GM18499 (cell line): ENCODE measurements at regions not wholly inside any gene's neighbourhood (a gene's known extent, or its start where the extent isn't known, plus 50 kb on each side); places are given as distances from the start of the nearest gene placed in this dataset.

ENCODE experiments used
- ATAC-seq: cut with Tn5 transposase; IDR thresholded peaks from one replicate; pipeline ENCODE4 v1.9.1; 2021; ENCODE audit warnings: moderate number of reproducible peaks; ENCODE audit not compliant: insufficient read depth, unreplicated experiment

- no peak for ATAC-seq
Observed at GRCh38 chr5:89137148-89137547, 254.2 kb upstream of the MEF2C start.

GRCh38 chr5:89133975-89134374 lies 251.0 kb upstream of the MEF2C start:
- no peak for ATAC-seq

GRCh38 chr5:89133129-89133528 lies 250.1 kb upstream of the MEF2C start:
- ATAC-seq, result no peak

GRCh38 chr5:89130851-89131250 lies 247.9 kb upstream of the MEF2C start:
- ATAC-seq, result no peak

- ATAC-seq, result no peak
Observed at GRCh38 chr5:89129941-89130340, 247.0 kb upstream of the MEF2C start.

DNA sequence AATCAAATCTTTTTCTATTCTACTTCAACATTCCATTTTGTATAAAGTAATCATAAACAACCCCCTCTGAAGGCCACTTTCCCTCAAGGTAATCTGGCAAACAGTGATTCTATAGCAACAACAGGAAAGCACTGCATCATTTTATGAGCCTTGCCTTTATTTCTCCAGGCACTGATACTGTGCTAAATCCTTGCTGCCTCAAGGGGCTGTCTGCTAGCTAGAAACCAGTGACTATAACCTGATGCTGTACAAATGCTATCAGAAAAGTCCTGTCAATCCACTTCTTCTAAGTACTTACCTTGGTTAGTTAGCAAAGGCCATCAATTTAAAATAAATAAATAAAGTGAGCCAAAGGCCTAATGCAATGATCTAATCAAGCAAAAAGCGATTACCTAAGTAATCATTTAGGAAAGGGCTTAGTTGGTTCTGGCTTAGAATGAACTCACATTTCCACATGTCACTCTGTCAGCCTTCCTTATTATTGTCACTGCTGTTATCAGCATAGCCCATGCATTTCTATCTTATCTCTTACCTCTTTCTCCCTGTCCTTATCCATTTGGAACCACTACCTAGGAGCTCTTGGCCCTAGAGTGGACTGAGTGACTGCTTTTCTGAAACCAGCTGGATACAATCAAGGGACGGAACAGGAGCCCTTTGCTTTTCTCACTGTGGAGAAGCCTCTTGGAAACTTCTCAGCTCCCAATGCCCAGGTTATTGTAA lies 246.1 kb upstream of the MEF2C start:
- ATAC-seq, result no peak

- ATAC-seq, result no peak
Observed at GRCh38 chr5:89128092-89128491, 245.1 kb upstream of the MEF2C start.

- ATAC-seq, result no peak
Observed at GRCh38 chr5:89127191-89127590, 244.2 kb upstream of the MEF2C start.

DNA sequence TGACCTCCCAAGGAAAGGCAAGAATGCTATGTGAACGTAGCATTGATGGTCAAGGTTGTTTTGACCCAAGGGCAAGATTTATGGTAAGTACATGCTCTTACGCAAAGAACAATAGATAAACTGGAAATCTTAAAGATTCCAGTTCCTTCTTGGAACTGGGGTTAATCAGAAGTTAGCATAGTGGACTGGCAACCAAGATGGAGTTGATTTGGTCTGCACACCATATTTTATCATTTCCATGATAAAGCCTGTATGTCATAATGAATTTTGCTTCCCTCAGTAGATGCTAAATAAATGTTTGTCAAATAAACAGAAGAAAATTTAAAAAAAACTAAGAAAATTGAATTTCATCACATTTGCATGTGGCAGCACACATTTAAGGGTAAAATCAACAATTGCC lies 242.4 kb upstream of the MEF2C start:
- no peak for ATAC-seq

DNA sequence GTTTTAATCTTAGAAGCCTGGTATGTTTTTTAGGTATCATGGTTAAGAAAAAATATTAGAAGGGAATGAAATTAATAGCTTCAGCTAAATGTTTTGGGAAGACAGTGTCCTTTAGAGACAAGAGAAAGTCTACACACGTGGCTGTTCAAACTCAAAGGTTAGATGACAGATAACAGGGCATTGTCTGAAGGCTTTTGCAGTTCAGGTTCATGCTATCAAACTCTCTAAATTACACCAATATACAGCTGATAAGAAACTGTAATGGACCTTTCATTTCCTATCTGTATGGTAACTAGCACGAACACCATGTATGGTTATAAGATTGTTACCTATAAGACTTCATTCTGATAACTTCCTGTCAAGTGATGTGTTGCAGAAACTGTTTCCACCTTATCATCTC lies 240.6 kb upstream of the MEF2C start:
- no peak for ATAC-seq

- no peak for ATAC-seq
Observed at GRCh38 chr5:89120719-89121118, 237.7 kb upstream of the MEF2C start.

DNA sequence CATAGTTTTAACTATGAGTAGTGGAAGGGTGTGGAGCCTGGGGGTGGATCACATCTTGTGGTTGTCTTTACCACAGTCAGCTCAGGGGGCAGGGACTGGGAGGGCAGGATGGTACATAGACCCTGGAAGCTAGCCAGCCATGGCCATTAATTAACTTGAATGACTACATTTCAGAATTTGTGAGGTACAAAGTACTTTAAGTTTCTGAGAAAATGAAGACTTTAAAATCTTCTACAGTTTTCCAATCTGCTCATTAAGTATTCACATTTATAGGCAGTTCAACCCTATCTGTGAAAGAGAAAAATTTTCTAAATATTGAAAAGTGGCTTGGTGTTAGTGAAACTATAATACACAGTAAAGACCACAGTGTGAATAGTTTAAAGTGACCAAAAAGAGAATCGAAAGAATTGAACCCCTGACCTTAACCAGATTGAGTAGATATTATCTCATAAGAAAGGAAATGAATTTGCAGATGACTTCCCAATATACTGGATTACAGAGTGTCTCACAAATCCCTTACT lies 234.2 kb upstream of the MEF2C start:
- peak; percentile 75 for ATAC-seq

- no peak for ATAC-seq
Observed at GRCh38 chr5:89110916-89111646, 228.1 kb upstream of the MEF2C start.

DNA sequence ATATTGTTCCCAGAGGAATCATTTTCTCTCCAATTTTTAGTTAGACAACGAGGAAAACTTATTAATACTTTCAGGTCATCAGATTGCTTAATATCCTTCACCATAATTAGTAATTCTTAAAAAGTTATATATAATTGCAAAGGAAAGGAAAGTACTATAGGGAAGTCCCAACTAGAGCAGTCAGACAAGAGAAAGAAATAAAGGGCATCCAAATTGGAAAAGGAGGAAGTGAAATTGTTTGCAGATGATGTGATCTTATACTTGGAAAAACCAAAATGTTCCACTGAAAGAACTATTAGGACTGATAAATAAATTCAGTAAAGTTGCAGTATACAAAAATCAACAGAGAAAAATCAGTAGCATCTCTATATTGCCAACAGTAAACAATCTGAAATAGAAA lies 223.5 kb upstream of the MEF2C start:
- ATAC-seq, result no peak

- ATAC-seq, result no peak
Observed at GRCh38 chr5:89105836-89106235, 222.9 kb upstream of the MEF2C start.

- no peak for ATAC-seq
Observed at GRCh38 chr5:89105171-89105695, 222.2 kb upstream of the MEF2C start.

DNA sequence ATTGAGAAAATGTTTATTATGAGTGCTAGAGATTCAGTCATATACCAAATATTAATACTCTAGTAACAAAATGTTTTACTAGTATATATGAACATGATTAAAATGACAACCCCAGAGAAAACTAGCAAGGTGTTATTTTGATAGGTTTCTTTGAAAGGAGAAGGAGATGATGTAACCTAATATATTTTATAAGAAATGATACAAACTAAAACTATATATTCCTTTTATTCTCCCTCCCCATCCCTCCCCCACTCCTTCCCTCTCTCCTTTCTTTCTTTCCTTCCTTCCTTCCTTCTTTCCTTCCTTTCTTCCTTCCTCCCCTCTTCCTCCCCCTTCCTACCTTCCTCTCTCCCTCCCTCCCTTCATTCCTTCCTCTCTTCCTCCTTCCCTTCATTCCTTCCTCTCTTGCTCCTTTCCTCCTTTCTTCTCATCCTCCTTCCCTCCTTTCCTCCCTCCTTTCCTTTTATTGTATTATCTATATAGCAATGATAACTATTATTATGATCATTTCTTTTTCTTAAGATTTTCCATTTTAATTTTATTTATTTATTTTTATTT lies 215.3 kb upstream of the MEF2C start:
- ATAC-seq, result no peak

- ATAC-seq, result peak; percentile 70
Observed at GRCh38 chr5:89097103-89097502, 214.1 kb upstream of the MEF2C start.

GRCh38 chr5:89095341-89095740 lies 212.4 kb upstream of the MEF2C start:
- ATAC-seq, result no peak

GRCh38 chr5:89090037-89090436 lies 207.1 kb upstream of the MEF2C start:
- ATAC-seq, result no peak
